HG03095 (cell line): ENCODE measurements at regions not wholly inside any gene's neighbourhood (a gene's known extent, or its start where the extent isn't known, plus 50 kb on each side); places are given as distances from the start of the nearest gene placed in this dataset.
A peak's percentile ranks its signal among the peaks of the same experiment; 100 is the strongest.
"Not testable (repeated sequence)": the region's sequence is repeated elsewhere in the genome, so short reads cannot be mapped to it uniquely, and the experiment has no call there.

Experiments
- ATAC-seq: cut with Tn5 transposase; IDR thresholded peaks from one replicate; pipeline ENCODE4 v1.9.1; 2021; ENCODE audit warnings: moderate library complexity; ENCODE audit not compliant: unreplicated experiment

GRCh38 chr2:14451312-14451711 lies 181.2 kb upstream of the LRATD1 start:
- ATAC-seq: no peak

- ATAC-seq: no peak
Observed at GRCh38 chr2:14454202-14454601, 178.3 kb upstream of the LRATD1 start.

- ATAC-seq: no peak
Observed at GRCh38 chr2:14459786-14460325, 172.7 kb upstream of the LRATD1 start.

- no peak for ATAC-seq
Observed at GRCh38 chr2:14475994-14476393, 156.5 kb upstream of the LRATD1 start.

GRCh38 chr2:14479486-14479885 lies 153.0 kb upstream of the LRATD1 start:
- ATAC-seq: no peak

GRCh38 chr2:14480120-14480519 lies 152.4 kb upstream of the LRATD1 start:
- no peak for ATAC-seq

- ATAC-seq: no peak
Observed at GRCh38 chr2:14480906-14481305, 151.6 kb upstream of the LRATD1 start.

GRCh38 chr2:14492920-14493503 lies 139.5 kb upstream of the LRATD1 start:
- ATAC-seq: no peak

GRCh38 chr2:14494759-14495158 lies 137.8 kb upstream of the LRATD1 start:
- no peak for ATAC-seq

- no peak for ATAC-seq
Observed at GRCh38 chr2:14501061-14501460, 131.5 kb upstream of the LRATD1 start.

- not testable (repeated sequence) for ATAC-seq
Observed at GRCh38 chr2:14506955-14507354, 125.6 kb upstream of the LRATD1 start.

GRCh38 chr2:14511541-14511940 lies 121.0 kb upstream of the LRATD1 start:
- no peak for ATAC-seq

GRCh38 chr2:14513903-14514302 lies 118.6 kb upstream of the LRATD1 start:
- no peak for ATAC-seq

- peak; percentile 63 for ATAC-seq
Observed at GRCh38 chr2:14516844-14517243, 115.7 kb upstream of the LRATD1 start.

- no peak for ATAC-seq
Observed at GRCh38 chr2:14517731-14518130, 114.8 kb upstream of the LRATD1 start.

GRCh38 chr2:14520385-14520945 lies 112.1 kb upstream of the LRATD1 start:
- ATAC-seq: no peak

GRCh38 chr2:14524041-14524802 lies 108.3 kb upstream of the LRATD1 start:
- ATAC-seq: no peak

- no peak for ATAC-seq
Observed at GRCh38 chr2:14524803-14525080, 107.8 kb upstream of the LRATD1 start.

- no peak for ATAC-seq
Observed at GRCh38 chr2:14530506-14530905, 102.0 kb upstream of the LRATD1 start.

GRCh38 chr2:14533131-14533757 lies 99.3 kb upstream of the LRATD1 start:
- no peak for ATAC-seq

GRCh38 chr2:14535156-14535555 lies 97.4 kb upstream of the LRATD1 start:
- ATAC-seq: no peak

GRCh38 chr2:14536976-14537375 lies 95.5 kb upstream of the LRATD1 start:
- ATAC-seq: no peak
